HUES64 (cell line): ENCODE measurements at regions not wholly inside any gene's neighbourhood (a gene's known extent, or its start where the extent isn't known, plus 50 kb on each side); places are given as distances from the start of the nearest gene placed in this dataset.

ENCODE experiments used
- H3K27ac ChIP-seq: 2 replicates; pipeline ENCODE4 v1.7.0; 2013; ENCODE audit warnings: low read depth, low read length, inconsistent platforms
- H3K27me3 ChIP-seq: 2 replicates; pipeline ENCODE4 v1.6.1; 2013; ENCODE audit warnings: mild to moderate bottlenecking, low read length; ENCODE audit not compliant: insufficient read depth
- H3K36me3 ChIP-seq: 2 replicates; pipeline ENCODE4 v1.6.1; 2013; ENCODE audit warnings: mild to moderate bottlenecking, low read length; ENCODE audit not compliant: insufficient read depth
- H3K4me1 ChIP-seq: 2 replicates; pipeline ENCODE4 v1.6.1; 2013; ENCODE audit warnings: mild to moderate bottlenecking, low read length, moderate library complexity; ENCODE audit not compliant: insufficient read depth
- H3K4me3 ChIP-seq: 2 replicates; pipeline ENCODE4 v1.5.1; 2013; ENCODE audit warnings: mild to moderate bottlenecking, low read length, moderate library complexity
- H3K9ac ChIP-seq: 2 replicates; pipeline ENCODE4 v1.6.1; 2013; ENCODE audit warnings: mild to moderate bottlenecking, low read depth, low read length
- H3K9me3 ChIP-seq: 2 replicates; pipeline ENCODE4 v1.6.1; 2013; ENCODE audit warnings: low read depth, low read length; ENCODE audit not compliant: insufficient read depth
- WGBS: fragments of 150-250, 120-280 bp; methylation state at CpG from one replicate; pipeline ENCODE4 v1.1.7; 2013; ENCODE audit warnings: missing lambda C conversion rate; 5-methylcytosine and 5-hydroxymethylcytosine counted together

DNA sequence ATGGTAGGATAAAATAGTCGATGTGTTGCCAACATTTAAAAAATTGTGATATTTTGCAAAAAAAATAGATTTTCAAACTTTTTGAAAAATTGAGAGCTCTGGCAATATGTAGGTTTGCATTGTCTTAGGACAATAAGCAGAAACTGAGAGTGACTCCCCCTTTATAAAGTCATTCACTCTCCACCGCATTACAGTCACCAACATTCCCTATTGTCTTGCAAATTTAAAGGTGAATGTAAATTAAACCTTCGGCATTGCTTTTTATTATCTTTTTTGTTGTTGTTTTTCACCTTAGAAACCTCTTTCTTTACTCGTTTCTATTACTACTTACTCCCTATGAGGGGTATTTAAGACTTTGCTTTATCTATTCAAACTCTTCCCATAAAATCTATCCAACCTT, 944.2 kb downstream of the DTWD2 start:
- 38% methylated on average over 2 of the region's 4 CpGs for WGBS
- H3K9ac ChIP-seq = no peak overlapping the region

GRCh38 chr5:118043531-118043930, 944.8 kb downstream of the DTWD2 start:
- H3K27me3 ChIP-seq = no peaks in the 10 kb centered on the region
- no peak overlapping the region for H3K9ac ChIP-seq
- H3K4me3 ChIP-seq = no peak overlapping the region
- no peak overlapping the region for H3K27ac ChIP-seq
- peaks cover 19% of the 10 kb centered on the region for H3K4me1 ChIP-seq
- H3K36me3 ChIP-seq = no peaks in the 10 kb centered on the region
- H3K9me3 ChIP-seq = no peaks in the 10 kb centered on the region

More for the DNA sequence above, 944.2 kb downstream of the DTWD2 start:
- Histone ChIP-seq H3K9me3 (no peaks in the 10 kb centered on the region), H3K4me1 (peaks cover 19% of the 10 kb centered on the region), H3K27ac (no peak overlapping the region), H3K36me3 (no peaks in the 10 kb centered on the region), H3K4me3 (no peak overlapping the region), H3K27me3 (no peaks in the 10 kb centered on the region)

DNA sequence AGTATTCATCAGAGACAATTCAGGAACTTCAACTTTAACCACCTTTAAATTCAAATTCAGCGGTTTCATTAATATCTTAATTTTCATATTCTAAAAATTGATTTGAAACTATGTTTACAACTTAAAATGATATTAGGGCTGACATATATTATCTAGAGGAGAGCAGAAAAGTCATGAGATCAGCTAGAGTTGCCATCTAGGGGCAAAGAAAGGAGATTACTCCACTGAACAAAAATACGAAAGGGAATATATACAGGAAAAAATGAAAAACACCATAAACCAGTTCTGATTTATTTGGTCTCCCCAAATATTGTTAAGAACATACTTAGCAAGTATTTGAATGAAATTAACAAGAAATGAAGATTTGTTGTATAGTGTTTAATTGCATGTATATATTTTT, 946.3 kb downstream of the DTWD2 start:
- no peaks in the 10 kb centered on the region for H3K9me3 ChIP-seq
- H3K4me3 ChIP-seq = no peak overlapping the region
- no CpG with 5 or more reads among the region's 2 CpGs for WGBS
- no peak overlapping the region for H3K27ac ChIP-seq
- H3K36me3 ChIP-seq = no peaks in the 10 kb centered on the region
- no peaks in the 10 kb centered on the region for H3K27me3 ChIP-seq
- H3K9ac ChIP-seq = no peak overlapping the region
- peaks cover 19% of the 10 kb centered on the region for H3K4me1 ChIP-seq

- Histone ChIP-seq H3K27me3 (no peaks in the 10 kb centered on the region), H3K27ac (no peak overlapping the region), H3K4me1 (peaks cover 19% of the 10 kb centered on the region), H3K36me3 (no peaks in the 10 kb centered on the region), H3K4me3 (no peak overlapping the region), H3K9ac (no peak overlapping the region), H3K9me3 (no peaks in the 10 kb centered on the region)
- WGBS = no CpG with 5 or more reads among the region's 1 CpG
These were observed 947.9 kb downstream of the DTWD2 start for GRCh38 chr5:118040496-118040895.

- Histone ChIP-seq H3K4me3 (no peak overlapping the region), H3K4me1 (no peaks in the 10 kb centered on the region), H3K9ac (no peak overlapping the region), H3K36me3 (no peaks in the 10 kb centered on the region), H3K27me3 (no peaks in the 10 kb centered on the region), H3K27ac (no peak overlapping the region), H3K9me3 (no peaks in the 10 kb centered on the region)
- 95% methylated on average over 31 of the region's 31 CpGs for WGBS
These were observed 954.5 kb downstream of the DTWD2 start for GRCh38 chr5:118033686-118034338.

GRCh38 chr5:118029807-118030206, 958.5 kb downstream of the DTWD2 start:
- Histone ChIP-seq H3K9me3 (no peaks in the 10 kb centered on the region), H3K4me1 (no peaks in the 10 kb centered on the region), H3K9ac (no peak overlapping the region), H3K27me3 (no peaks in the 10 kb centered on the region), H3K36me3 (no peaks in the 10 kb centered on the region), H3K27ac (no peak overlapping the region), H3K4me3 (no peak overlapping the region)
- WGBS = 93% methylated on average over 1 of the region's 1 CpG

DNA sequence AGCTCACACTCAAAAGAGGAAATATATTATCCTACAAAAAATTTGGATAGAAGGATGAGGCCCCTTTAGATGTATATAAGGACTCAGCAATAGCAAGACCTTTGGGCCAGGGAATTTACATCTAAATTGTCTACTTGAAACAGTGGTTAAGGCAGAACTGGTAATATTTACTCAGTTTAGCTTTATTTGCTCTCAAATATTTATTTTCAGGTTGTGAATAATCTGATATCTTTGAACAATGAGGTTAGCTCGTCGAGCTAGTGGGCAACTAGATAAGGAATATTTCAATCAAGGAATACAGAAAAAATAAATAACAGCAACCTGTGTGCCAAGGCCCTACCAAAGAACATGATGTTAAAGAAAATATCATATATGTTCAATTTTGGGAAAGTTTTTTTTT, 966.3 kb downstream of the DTWD2 start:
- Histone ChIP-seq H3K27ac (no peak overlapping the region), H3K4me1 (no peaks in the 10 kb centered on the region), H3K9ac (no peak overlapping the region), H3K4me3 (no peak overlapping the region), H3K27me3 (no peaks in the 10 kb centered on the region), H3K36me3 (no peaks in the 10 kb centered on the region), H3K9me3 (no peaks in the 10 kb centered on the region)
- no CpG with 5 or more reads among the region's 2 CpGs for WGBS

DNA sequence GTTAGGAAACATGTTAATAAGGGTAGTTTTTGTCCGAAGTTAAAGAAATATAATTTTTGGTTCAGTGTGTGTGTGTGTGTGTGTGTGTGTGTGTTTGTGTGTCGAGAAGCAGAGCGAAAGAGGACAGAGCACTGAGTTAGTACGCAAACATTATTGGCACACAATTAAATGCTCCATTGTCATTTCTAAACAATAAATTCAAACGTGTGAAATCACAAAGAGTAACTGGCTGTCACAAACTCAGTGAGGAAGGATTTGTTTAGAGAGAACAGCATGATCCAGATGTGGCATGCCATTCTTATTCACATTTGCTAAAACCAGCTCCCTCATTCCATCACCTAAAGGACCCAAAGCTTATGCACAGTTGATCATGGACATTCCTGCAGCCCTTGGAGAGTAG, 970.8 kb downstream of the DTWD2 start:
- 92% methylated on average over 5 of the region's 5 CpGs for WGBS
- no peak overlapping the region for H3K27ac ChIP-seq
- no peak overlapping the region for H3K9ac ChIP-seq
- H3K36me3 ChIP-seq = no peaks in the 10 kb centered on the region
- H3K27me3 ChIP-seq = no peaks in the 10 kb centered on the region
- H3K4me1 ChIP-seq = no peaks in the 10 kb centered on the region
- H3K4me3 ChIP-seq = no peak overlapping the region
- H3K9me3 ChIP-seq = no peaks in the 10 kb centered on the region

DNA sequence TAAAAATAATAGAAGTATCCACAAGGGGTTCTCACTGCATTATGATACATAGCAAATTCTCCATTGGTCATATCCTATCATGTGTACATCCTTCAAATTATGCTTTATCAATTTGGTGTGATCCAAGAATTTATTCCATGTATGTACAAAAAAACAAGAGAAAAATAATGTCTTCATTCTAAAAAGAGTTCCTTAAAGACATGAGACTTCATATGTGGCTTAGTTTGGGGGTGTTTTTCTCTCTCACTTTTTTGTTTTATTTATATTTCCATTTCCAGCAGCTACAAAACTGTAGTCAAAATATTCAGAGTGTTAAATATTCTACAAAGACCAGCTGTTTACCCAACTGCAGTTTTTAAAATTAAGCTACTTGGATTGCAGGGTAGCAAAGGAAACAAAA, 972.0 kb downstream of the DTWD2 start:
- Histone ChIP-seq H3K36me3 (no peaks in the 10 kb centered on the region), H3K27ac (no peak overlapping the region), H3K9ac (no peak overlapping the region), H3K9me3 (no peaks in the 10 kb centered on the region), H3K27me3 (no peaks in the 10 kb centered on the region), H3K4me3 (no peak overlapping the region), H3K4me1 (no peaks in the 10 kb centered on the region)

DNA sequence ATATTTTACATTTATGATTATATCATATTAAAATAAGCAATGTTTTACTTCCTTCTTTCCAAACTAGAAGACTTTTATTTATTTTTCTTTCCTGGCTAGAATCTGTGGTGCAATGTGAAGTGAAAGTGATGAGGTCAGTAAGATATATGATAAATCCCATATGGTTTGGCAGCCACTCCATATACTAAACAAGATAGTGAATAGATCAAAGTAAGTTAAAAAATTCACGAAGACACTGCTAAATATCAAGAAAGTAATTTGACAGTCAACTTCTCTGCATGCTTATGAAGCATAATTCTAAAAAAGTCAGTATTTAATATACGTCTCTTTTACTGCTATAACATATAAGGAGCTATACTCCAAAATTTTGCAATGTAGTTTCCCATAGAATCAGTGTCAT, 972.8 kb downstream of the DTWD2 start:
- Histone ChIP-seq H3K27me3 (no peaks in the 10 kb centered on the region), H3K9ac (no peak overlapping the region), H3K4me1 (no peaks in the 10 kb centered on the region), H3K27ac (no peak overlapping the region), H3K36me3 (no peaks in the 10 kb centered on the region), H3K9me3 (no peaks in the 10 kb centered on the region), H3K4me3 (no peak overlapping the region)
- WGBS = 83% methylated on average over 1 of the region's 2 CpGs

GRCh38 chr5:118009741-118010297, 978.5 kb downstream of the DTWD2 start:
- no peaks in the 10 kb centered on the region for H3K9me3 ChIP-seq
- no peak overlapping the region for H3K27ac ChIP-seq
- 90% methylated on average over 1 of the region's 1 CpG for WGBS
- H3K27me3 ChIP-seq = no peaks in the 10 kb centered on the region
- H3K36me3 ChIP-seq = no peaks in the 10 kb centered on the region
- H3K9ac ChIP-seq = no peak overlapping the region
- no peak overlapping the region for H3K4me3 ChIP-seq
- H3K4me1 ChIP-seq = no peaks in the 10 kb centered on the region

GRCh38 chr5:118008779-118009178, 979.6 kb downstream of the DTWD2 start:
- 93% methylated on average over 1 of the region's 1 CpG for WGBS
- Histone ChIP-seq H3K9me3 (no peaks in the 10 kb centered on the region), H3K27ac (no peak overlapping the region), H3K27me3 (no peaks in the 10 kb centered on the region), H3K4me1 (no peaks in the 10 kb centered on the region), H3K9ac (no peak overlapping the region), H3K4me3 (no peak overlapping the region), H3K36me3 (no peaks in the 10 kb centered on the region)
